ENCODE measurements at regions not wholly inside any gene's neighbourhood (a gene's known extent, or its start where the extent isn't known, plus 50 kb on each side); places are given as distances from the start of the nearest gene placed in this dataset.

- POLR2A ChIA-PET: interaction anchor here (0.6 kb wide), 1 partner anchor 16 kb away, joined by 3 read pairs; no protein-coding TSS in a partner anchor
- H3K27ac ChIP-seq (ENCODE audit: low read depth, low read length): peak overlapping the region; percentile 23
- H3K4me3 ChIP-seq (ENCODE audit: low read depth, low read length): no peak overlapping the region
- no peaks in the 10 kb centered on the region for H3K27me3 ChIP-seq (ENCODE audit: control insufficient read depth, insufficient read depth, low read length)
- H3K9me3 ChIP-seq (ENCODE audit: control insufficient read depth, insufficient read depth, low read length): no peaks in the 10 kb centered on the region
- CTCF ChIA-PET: interaction anchor here (1.3 kb wide), 1 partner anchor 549 kb away, joined by 3 read pairs; no protein-coding TSS in a partner anchor
- TF ChIP-seq CTCF (IDR thresholded peaks at IDR 0.05; ENCODE audit: low read depth, low read length): no peak
- peak; percentile 55 for DNase-seq (ENCODE audit: low read depth, low spot score)
These were observed 1704.7 kb downstream of the SLITRK5 start for GRCh38 chr13:89375839-89376238.

GRCh38 chr13:89380101-89380500, 1708.9 kb downstream of the SLITRK5 start:
- Histone ChIP-seq H3K27me3 (ENCODE audit: control insufficient read depth, insufficient read depth, low read length) (no peaks in the 10 kb centered on the region), H3K9me3 (ENCODE audit: control insufficient read depth, insufficient read depth, low read length) (no peaks in the 10 kb centered on the region), H3K27ac (ENCODE audit: low read depth, low read length) (no peak overlapping the region), H3K4me3 (ENCODE audit: low read depth, low read length) (no peak overlapping the region)
- no peak for TF ChIP-seq CTCF (IDR thresholded peaks at IDR 0.05; ENCODE audit: low read depth, low read length)
- CTCF ChIA-PET: no interaction called here
- POLR2A ChIA-PET: no interaction called here
- DNase-seq (ENCODE audit: low read depth, low spot score): no peak

- no peak overlapping the region for H3K4me3 ChIP-seq (ENCODE audit: low read depth, low read length)
- ChIA-PET POLR2A (no interaction called here), CTCF (no interaction called here)
- no peak for TF ChIP-seq CTCF (IDR thresholded peaks at IDR 0.05; ENCODE audit: low read depth, low read length)
- DNase-seq (ENCODE audit: low read depth, low spot score): no peak
- H3K27ac ChIP-seq (ENCODE audit: low read depth, low read length): no peak overlapping the region
- no peaks in the 10 kb centered on the region for H3K9me3 ChIP-seq (ENCODE audit: control insufficient read depth, insufficient read depth, low read length)
- H3K27me3 ChIP-seq (ENCODE audit: control insufficient read depth, insufficient read depth, low read length): no peaks in the 10 kb centered on the region
These were observed 1711.8 kb downstream of the SLITRK5 start for GRCh38 chr13:89382981-89383380.

- Histone ChIP-seq H3K27ac (ENCODE audit: low read depth, low read length) (no peak overlapping the region), H3K27me3 (ENCODE audit: control insufficient read depth, insufficient read depth, low read length) (no peaks in the 10 kb centered on the region), H3K9me3 (ENCODE audit: control insufficient read depth, insufficient read depth, low read length) (no peaks in the 10 kb centered on the region), H3K4me3 (ENCODE audit: low read depth, low read length) (no peak overlapping the region)
- CTCF ChIA-PET: no interaction called here
- no peak for TF ChIP-seq CTCF (IDR thresholded peaks at IDR 0.05; ENCODE audit: low read depth, low read length)
- POLR2A ChIA-PET: no interaction called here
- DNase-seq (ENCODE audit: low read depth, low spot score): no peak
These were observed 1712.7 kb downstream of the SLITRK5 start for GRCh38 chr13:89383891-89384290.

GRCh38 chr13:89393758-89394304, 1722.7 kb downstream of the SLITRK5 start:
- Histone ChIP-seq H3K27ac (ENCODE audit: low read depth, low read length) (no peak overlapping the region), H3K27me3 (ENCODE audit: control insufficient read depth, insufficient read depth, low read length) (no peaks in the 10 kb centered on the region), H3K4me3 (ENCODE audit: low read depth, low read length) (no peak overlapping the region), H3K9me3 (ENCODE audit: control insufficient read depth, insufficient read depth, low read length) (no peaks in the 10 kb centered on the region)
- CTCF ChIA-PET: no interaction called here
- POLR2A ChIA-PET: no interaction called here
- no peak for TF ChIP-seq CTCF (IDR thresholded peaks at IDR 0.05; ENCODE audit: low read depth, low read length)
- no peak for DNase-seq (ENCODE audit: low read depth, low spot score)

Measured in AG04450 (cell line).